ENCODE measurements at regions not wholly inside any gene's neighbourhood (a gene's known extent, or its start where the extent isn't known, plus 50 kb on each side); places are given as distances from the start of the nearest gene placed in this dataset.

DNA sequence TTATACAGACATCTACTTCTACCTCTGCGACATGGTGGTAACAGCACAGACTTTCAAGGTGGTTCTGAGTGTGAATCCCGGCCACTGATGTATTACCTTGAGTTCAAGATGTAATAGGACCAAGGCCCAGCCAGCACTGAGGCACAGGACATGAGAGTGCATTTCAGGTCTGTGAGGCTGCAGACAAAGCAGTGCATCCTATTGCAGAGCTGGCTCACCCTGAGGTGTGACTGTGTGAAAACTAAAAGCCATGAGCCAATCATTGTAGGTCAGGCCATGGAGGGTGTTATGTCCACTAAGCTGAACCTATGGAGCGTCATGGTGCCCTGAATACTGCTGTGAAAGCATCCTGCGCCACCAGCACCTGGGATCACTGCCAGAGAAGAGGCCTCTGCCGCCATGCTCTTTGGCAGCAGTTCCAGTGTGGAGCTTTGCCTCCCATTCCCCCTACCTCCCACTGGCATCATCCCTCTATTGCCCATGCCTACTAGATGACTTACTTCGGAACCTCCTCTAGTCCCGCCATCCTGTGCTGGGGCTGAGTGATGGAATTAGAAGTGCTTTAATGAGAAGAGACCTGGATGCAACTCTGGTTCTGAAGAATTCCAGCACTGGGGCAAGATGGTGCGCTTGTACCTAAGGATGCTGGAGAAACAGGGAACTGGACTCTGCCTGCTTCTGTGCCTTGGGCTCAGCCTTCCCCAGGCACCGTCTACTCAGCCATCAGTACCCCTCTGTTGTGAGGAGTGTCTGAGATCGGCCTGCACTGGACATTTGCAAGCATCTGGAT is 112.0 kb upstream of the RMDN2 start:
- no peak overlapping the region for H3K4me3 ChIP-seq (ENCODE audit: low read depth, low read length)
- TF ChIP-seq, protein P1, sequence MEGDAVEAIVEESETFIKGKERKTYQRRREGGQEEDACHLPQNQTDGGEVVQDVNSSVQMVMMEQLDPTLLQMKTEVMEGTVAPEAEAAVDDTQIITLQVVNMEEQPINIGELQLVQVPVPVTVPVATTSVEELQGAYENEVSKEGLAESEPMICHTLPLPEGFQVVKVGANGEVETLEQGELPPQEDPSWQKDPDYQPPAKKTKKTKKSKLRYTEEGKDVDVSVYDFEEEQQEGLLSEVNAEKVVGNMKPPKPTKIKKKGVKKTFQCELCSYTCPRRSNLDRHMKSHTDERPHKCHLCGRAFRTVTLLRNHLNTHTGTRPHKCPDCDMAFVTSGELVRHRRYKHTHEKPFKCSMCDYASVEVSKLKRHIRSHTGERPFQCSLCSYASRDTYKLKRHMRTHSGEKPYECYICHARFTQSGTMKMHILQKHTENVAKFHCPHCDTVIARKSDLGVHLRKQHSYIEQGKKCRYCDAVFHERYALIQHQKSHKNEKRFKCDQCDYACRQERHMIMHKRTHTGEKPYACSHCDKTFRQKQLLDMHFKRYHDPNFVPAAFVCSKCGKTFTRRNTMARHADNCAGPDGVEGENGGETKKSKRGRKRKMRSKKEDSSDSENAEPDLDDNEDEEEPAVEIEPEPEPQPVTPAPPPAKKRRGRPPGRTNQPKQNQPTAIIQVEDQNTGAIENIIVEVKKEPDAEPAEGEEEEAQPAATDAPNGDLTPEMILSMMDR (IDR thresholded peaks at IDR 0.05; ENCODE audit: insufficient read depth, low read depth, low read length, missing control alignments): no peak
- DNase-seq (ENCODE audit: low read depth): no peak

DNA sequence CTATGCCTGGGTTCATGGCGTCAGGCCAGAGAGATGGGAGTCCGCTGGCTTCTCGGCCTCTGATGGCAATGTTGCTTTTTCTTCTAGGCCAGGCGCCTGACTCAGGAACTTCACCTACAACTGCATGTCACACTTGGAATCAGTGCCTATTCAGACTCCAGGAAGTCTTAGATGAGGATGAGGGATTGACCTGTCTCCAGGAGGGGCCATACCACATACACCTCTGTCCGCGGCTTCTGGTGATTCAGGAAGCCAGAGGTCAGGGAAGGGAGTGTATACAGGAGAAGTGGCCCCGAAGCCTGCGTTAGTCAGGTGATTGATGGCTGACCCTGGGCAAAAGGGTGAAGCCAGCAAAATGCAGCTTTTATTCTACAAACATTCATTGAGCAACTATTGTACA is 109.1 kb upstream of the RMDN2 start:
- no peak overlapping the region for H3K4me3 ChIP-seq (ENCODE audit: low read depth, low read length)
- TF ChIP-seq, protein P1 (IDR thresholded peaks at IDR 0.05; ENCODE audit: insufficient read depth, low read depth, low read length, missing control alignments): no peak
- DNase-seq (ENCODE audit: low read depth): no peak

DNA sequence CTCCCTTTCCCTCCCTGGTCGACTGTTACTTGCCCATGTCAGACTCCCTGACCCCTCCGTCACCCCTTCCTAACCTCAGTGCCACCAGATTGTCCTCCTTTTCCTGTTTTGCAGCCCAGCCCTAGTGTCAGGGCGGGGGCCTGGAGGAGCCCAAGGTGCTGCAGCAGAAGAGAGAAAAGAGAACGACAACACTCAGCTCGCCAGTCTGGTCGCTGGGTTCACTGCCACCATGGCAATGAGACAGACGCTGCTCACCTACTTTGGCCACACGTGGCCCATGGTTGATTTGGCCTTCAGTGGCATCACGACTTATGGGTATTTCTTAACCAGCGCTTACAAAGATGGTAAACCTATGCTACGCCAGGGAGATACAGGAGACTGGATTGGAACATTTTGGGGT is 108.4 kb upstream of the RMDN2 start:
- no peak overlapping the region for H3K4me3 ChIP-seq (ENCODE audit: low read depth, low read length)
- DNase-seq (ENCODE audit: low read depth): no peak
- TF ChIP-seq, protein P1 (IDR thresholded peaks at IDR 0.05; ENCODE audit: insufficient read depth, low read depth, low read length, missing control alignments): no peak

DNA sequence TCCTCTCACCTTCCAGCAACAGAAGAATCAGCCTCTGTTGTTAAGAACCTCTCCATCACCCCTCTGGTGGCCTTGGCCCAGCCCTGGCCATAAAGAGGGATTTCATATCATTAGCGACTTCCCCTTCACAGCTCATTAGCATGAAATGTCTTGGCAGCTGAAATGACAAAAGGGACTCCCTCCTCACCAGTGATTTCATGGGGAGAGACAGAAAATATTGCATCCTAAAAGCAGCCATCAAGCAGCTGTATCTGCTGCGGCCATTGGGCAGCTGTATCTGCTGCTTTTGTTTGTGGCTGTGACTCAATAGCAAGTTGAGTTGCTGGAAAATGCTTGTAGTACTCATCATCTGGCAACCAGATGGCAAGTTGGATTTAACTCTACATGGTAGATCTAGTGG is 105.9 kb upstream of the RMDN2 start:
- H3K4me3 ChIP-seq (ENCODE audit: low read depth, low read length): no peak overlapping the region
- TF ChIP-seq, protein P1 (IDR thresholded peaks at IDR 0.05; ENCODE audit: insufficient read depth, low read depth, low read length, missing control alignments): no peak
- no peak for DNase-seq (ENCODE audit: low read depth)

DNA sequence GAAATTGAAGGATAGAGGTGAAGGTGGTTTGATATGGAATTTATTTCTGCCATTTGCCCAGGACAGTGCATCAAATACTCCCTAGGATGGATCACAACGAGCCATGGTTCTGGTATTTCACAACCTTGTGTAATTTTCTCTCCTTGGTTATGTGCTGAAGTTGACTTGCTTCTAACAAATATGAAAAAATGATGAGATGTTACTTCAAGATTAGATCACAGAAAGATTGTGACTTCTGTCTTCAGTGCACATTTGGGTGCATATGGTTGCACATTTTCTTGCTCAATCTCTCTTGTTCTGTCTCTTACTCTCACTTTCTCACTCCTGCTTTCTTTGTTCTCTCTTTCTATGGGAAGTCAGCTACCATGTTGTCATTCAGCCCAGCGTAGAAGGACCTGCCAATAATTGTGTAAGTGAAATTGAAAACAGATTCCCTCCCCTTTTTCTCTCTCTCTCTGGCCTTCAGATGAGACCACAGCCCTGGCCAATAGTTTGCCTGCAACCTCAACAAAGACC is 104.6 kb upstream of the RMDN2 start:
- no peak overlapping the region for H3K4me3 ChIP-seq (ENCODE audit: low read depth, low read length)
- TF ChIP-seq, protein P1 (IDR thresholded peaks at IDR 0.05; ENCODE audit: insufficient read depth, low read depth, low read length, missing control alignments): no peak
- no peak for DNase-seq (ENCODE audit: low read depth)

DNA sequence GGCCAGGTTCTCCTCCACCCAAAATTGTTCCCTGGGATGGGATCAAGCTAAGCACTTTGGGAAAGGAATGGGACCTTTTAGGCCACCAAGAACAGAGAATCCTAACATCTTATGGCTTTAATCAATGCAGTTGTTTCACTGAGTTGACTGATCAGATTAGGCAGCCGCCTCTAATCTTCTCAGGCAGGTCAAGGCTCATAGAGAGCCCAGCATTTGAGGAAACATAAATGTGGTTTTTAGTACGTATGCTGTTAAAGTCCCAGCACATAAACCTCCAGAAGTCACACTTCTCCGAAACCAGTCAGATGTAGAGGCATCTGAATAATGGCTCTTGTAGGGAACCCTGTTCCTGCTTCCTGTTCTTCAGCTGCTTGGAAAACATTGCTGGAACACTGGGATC is 99.5 kb upstream of the RMDN2 start:
- no peak for DNase-seq (ENCODE audit: low read depth)
- TF ChIP-seq, protein P1 (IDR thresholded peaks at IDR 0.05; ENCODE audit: insufficient read depth, low read depth, low read length, missing control alignments): no peak

DNA sequence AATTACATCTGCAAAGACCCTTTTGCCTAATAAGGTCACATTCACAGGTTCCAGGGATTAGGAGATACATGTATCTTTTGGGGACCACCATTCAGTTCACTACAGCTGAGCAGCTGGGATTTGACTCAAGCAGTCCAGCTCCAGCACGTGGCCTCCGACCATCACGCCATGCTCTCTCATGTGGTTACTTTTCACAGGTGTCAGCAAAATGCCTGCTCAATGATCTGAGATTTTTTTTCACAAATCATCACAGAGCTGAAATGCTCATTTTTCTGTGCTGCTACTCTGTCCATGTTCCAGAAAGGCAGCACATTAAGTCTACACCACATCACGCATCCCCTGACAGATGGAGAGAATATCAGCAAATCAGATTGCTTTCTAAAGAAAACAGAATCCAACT is 98.5 kb upstream of the RMDN2 start:
- DNase-seq (ENCODE audit: low read depth): peak; percentile 17
- H3K4me3 ChIP-seq (ENCODE audit: low read depth, low read length): no peak overlapping the region
- TF ChIP-seq, protein P1 (IDR thresholded peaks at IDR 0.05; ENCODE audit: insufficient read depth, low read depth, low read length, missing control alignments): no peak

More for the DNA sequence above, 99.5 kb upstream of the RMDN2 start:
- no peak overlapping the region for H3K4me3 ChIP-seq (ENCODE audit: low read depth, low read length)

Data from GM12865 (cell line).